Superior temporal gyrus (tissue), 1 donor: ENCODE measurements at regions not wholly inside any gene's neighbourhood (a gene's known extent, or its start where the extent isn't known, plus 50 kb on each side); places are given as distances from the start of the nearest gene placed in this dataset.

ENCODE experiments used
- DNase-seq: peaks from one replicate; pipeline ENCODE4 v3.0.0-alpha.2; 2016; ENCODE audit errors: extremely low spot score

DNA sequence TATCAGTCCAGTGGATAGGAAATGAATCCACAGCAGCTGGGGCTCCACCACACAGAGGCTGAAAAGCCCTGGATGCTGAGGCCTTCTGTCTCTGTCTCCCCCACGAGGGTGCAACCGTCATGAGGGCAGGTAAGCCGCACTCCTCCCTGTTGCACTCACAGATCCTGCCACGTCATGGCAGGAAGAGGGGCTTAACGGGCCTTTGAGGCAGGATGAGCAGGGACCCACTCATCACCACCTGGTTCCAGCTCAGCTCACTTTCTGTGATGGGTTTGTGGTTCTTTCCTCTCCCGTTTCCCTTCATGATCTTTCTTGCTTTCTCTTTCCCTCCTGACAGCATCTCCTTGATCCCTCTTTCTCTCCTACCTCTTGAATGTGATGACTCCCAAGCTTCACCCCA, 575.2 kb downstream of the CCDC171 start:
- DNase-seq: no peak

DNA sequence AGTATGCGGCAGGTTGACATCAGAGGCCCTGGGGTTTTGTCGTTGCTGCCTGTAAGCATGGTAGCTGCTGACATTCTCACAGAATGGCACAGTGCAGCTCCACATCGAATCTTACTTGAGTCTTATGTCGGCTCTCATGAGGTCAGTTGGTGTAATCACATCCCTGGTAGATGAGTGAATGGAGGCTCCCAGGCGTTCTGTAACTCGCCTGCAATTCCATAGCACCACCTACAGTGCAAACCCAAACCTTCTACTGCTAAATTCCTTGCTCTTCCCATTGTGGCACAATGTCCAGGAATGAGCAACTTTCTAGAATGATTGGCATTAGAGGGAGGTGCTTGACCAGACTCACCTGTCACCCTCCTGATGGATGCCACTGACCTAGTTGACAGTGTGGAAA, 578.4 kb downstream of the CCDC171 start:
- DNase-seq: no peak

DNA sequence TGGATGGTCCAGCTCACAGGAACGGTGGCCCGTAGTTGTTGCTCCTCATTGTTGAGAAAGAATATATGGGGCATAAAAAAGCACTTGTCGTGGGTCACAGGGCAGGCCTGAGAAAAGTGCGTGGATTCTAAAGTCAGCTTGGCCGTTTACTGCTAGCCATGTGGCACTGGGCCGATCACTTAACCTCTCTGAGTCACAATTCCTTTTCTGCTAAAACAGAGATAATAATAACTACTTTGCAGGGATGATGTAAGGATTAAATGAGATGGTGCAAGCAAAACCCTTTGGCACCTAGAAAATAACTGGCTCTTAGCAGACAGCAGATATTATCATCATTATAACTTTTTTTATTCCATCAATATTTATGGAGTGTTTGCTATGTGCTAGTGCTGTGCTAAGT, 579.7 kb downstream of the CCDC171 start:
- DNase-seq: no peak

DNA sequence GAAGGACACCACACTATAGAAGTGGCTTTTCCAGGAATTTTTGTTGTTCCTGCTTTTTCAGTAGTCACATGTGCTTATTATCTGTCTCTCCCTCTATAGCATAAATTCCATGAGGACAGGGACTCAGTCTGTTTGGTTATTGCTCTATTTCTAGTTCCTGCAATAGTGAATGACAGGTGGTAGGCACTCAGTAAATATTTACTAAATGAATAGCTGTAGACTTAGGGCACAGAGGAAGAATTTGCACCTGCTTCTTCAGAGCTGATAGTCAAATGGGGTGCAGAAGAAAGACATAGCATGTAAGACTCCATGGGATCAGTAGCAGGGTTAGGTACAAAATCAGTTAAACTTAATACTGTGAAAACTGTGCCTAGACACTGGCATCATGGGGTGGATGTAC, 580.2 kb downstream of the CCDC171 start:
- no peak for DNase-seq

DNA sequence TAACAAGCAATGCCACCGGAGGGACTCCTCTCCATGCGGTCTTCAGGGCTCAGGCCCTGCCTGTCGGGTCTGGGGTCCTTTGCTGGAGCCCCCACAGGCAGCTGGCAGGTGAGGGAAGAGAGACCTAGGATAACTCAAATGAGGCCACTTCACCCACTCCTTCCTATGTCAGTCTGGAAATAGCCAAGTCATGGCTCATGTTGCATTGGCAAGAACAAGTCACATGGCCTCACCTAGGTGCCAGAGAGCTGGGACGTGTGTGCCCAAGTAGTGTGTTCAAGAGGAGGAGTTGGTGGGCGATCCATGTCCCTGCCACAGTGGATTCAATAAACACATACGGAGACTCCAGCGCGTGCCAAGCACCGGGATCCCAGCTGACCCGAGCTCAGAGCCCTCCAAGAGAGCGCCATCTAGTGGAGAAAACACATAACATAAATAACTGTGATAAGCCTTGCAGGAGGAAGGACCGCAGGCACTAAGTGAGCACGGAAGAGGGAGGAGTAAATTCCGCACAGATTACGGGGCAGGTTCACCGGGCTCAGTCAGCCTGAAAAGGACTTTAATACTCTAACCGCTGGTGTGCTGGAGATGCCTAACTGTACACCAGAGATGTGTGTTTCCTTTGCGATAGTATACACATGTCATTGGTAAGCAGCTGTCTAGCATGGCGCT, 580.8 kb downstream of the CCDC171 start:
- peak; percentile 72 for DNase-seq

DNA sequence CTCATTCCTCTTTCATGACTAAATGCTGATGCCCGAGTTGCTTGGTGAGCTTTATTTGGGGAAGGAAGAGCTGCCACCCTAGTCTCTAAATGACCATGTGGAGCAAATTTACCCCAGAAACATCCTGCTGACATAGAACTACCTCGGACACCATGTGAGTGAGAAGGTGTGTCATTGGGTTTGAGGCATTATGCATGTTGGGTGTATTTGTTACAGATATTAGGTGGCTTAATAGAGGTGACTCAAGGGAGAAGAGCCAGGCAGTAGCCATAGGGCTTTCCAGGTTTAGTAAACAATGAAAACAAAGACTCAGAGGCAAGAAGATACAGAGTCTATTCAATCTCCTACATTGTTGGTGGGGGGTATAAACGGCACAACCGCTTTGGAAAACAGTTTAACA, 581.5 kb downstream of the CCDC171 start:
- no peak for DNase-seq

DNA sequence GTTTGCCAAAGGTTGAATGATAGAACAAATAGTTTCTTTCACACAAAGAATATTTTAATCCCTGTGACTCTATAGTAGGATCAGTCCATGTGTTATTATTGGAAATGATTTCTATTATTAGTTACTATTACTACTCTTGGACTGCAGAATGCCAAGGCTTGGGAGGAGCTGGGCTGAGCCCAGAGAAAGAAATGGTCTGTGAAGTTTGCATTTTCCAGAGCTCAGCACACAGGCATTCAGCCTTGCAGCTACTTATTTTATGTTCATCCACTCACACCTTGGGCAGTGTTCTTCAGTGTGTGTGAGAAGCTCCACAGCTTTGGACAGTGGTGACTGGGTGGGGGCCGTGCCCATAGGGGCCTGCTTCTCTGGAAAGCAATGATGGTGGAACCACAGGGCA, 583.1 kb downstream of the CCDC171 start:
- no peak for DNase-seq

DNA sequence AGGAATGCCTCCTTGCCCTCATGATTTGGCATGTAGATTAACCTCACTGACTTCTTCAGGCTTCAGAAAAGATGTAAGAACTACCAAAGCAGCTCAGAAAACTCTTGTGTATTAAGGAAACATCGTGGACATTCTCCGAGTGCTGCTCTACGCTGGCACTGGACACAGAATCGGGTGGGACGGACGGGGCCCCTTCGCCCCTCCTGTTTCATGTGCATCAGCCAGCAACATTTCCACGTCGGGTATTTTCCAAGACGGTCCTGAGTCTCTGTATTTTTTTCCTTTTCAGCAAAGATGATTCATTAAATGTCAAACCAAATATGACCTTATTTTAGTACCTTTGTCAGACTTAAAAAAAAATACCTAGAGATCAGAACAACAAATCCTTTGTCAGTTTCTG, 583.6 kb downstream of the CCDC171 start:
- DNase-seq: no peak

DNA sequence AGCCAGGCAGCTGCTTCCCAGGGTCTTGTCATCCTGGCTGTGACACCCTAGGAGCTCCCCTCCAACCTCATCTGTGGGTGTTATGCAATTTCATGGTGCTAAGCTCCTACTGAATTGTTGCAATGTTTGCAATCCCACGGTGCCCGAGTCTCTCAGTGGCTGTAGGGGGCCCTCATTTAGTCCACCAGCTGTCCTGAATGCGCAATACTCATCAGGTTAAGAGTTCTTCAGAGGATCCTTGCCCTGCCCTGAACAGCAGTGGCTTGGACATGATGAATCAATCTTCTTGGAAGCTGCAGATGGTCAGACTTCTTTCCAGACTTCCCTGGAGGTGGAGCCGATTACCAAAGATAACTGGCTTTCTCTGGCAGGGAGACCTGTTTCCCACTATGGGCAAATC, 584.1 kb downstream of the CCDC171 start:
- DNase-seq: no peak

DNA sequence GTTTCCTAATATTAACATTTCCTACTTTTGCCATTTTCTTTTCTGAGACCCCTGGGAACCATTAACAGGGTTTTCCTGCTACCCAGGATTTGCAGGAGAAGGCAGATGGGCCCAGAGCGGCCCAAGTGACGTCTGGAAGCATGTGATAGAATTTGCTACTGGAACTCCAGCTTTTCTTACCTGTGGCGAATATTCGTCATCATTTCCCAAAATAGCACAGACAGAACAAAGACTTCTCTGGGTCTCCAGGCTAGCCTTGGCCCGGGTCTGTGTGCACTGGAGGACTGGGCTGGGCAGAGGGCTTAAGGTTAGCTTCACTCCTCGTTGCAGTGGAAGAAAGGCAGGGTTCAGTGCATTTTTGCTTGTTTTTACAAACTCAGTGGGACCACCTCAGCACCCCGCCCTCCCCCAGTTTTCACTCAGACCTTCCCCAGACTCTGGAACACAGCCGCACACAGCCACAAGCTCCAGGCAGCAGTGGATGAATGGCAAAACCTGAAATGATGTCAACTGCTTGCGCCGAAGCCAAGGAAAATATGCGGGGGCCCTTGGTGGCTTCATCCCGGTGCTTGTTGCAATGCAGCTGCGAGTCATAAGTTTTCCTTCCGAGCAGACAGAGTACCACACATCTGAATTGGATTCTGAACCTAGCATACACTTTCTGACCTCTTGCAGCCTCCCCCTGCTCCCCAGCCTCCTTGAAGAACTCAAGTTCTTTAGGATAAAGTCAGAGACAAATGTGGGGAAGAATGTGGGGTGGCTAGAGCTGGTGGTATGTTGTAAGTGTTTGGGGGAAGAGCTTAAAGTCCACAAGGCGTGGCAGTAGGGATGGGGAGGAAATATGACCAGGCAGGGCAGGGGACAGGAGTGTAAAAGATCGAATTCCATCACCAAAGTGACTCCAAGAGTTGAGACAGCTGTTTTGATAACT, 586.0 kb downstream of the CCDC171 start:
- DNase-seq: no peak

DNA sequence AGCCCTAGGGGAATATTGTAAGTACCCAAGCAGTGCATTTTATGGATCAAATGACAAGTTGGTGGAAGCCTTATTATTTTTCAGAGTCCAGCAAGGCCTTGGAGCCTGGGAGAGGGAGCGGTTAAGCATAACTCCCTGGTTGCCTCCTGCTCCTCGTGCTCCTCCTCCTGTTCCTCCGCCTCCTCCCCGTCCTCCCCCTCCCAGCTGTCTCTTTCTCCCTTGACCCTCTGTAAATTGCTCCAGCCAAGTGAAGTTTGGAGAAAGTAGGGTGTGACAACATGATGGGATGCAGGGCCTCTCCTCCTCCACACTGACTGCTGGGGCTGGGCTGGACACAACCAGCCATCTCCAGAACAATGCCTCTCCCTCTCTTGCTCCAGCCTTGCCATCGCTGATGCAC, 586.9 kb downstream of the CCDC171 start:
- no peak for DNase-seq

DNA sequence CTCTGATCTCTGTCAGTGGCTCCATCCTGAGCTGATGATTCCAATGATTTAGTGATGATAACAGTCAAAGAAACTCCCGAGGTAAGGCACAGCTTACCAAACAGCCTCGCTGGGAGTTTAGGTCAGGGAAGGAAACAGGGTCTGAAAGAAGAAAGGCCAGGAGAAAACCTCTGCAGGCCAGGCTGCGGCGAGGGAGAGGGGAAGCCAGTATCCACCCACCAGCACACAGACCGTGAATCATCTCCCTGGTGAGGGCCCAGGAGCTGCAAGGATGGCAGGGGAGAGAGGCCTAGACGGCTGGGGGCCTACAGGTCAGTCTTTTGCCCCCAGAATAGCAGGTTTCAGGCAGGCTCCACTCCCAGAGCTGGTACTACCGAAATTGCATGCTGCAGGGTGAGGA, 590.5 kb downstream of the CCDC171 start:
- no peak for DNase-seq

DNA sequence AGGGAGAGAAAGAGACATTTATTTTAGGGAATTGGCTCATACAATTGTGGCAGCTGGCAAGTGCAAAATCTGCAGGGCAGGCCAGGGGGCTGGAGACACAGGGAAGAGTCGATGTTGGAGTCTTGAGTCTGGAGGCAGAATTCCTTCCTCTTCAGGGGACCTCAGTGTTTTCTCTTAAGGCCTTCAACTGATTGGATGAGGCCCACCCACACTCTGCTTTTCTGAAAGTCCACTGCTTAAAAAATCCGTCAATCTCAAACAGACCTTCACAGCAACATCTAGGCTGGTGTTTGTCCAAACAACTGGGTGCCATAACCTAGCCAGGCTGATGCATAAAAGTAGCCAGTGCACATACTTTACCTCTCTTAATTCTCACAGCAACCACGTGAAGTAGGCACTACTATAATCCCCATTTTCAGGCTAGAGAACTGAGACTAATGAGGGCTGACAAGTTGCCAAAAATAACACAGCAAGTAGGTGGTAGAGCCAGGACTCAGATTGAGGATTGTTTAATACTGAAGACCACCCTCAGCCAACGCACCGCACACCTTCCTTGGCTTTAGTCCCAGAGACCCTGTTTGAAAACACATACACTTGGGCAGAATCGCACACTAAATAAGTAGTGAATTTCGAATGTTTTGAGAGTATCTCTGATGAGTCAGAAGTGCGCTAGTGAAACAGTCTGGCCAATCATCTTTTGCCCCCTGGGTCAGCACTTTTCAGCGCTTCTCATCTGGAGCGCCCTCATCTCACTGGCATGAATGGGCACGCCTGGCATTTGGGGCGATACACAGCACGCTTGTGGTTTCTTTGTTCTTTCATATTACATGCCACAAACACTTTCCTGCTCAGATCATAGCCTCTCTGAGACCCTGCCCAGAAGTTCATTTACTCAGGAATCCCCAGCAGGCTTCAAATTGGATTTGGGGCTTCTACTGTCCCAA, 591.4 kb downstream of the CCDC171 start:
- DNase-seq: no peak

DNA sequence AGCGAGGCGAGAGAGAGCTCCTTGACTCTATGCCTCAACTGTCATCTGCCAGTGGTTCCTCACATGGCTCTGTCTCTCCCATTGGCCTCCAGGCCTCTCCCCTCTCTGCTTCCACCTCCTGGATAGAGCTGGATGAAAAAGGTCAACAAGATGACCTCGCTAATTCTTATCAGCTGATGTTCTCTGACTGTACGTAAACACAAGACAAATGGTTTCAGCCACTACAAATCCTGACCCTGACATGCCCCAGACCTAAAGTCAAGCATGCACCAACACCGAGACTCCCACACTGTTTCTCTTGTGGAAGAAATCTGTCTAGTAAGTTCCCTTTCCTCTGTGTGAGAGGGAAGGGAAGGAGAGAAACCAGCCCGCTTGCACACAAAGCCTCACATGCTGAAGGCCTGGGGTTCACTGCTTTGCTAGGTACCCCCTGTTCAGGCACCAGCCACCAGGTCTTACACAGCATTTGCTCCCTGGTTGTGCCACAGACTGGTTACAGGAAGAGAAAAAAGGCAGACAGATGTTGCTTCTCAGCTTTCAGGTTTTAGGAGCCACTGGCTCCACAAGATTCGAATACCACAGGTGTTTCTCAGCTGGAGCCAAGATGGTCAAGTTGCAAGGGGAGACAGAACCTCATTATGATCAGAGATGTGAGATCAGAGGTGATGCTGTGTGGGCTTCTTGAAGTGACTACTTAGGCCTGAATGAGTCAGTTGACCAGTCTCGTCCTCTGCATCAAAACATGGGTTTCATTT, 592.5 kb downstream of the CCDC171 start:
- no peak for DNase-seq

DNA sequence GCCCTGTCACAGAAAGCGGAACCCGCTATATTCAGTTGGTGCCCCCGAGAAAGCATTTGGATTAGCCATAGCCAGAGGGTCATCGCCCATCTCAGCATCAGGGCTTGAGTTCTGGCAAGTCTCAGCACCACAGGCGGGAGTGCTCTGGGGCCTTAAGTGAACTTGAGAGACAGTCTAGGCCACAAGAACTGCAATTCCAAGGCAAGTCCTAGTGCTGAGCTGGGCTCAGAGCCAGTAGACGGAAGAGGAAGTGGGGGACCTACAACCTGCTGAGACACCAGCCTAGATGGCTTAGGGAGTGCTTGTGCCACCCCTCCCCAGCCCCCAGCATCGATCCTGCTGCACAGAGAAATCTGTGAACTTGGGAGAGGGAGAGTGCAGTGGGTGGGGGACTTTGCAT, 594.9 kb downstream of the CCDC171 start:
- DNase-seq: no peak

DNA sequence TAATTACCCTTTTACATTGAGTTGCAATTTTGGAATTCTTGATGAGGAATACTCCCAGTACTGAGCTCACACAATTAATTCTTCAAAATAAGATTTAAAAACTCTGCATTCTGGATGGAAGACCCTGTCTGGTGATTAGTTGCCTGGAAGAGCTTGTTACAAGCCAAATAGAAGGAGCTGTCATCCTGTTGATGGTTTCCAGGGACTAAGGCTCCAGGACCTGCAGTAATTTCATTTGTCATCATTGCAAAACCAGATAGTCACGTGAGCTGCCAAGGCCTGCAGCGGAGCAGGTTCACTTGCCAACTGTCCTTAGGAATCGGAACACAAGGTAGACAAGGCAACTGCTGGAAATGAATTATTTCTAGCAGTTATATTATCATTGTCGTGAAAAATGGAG, 597.7 kb downstream of the CCDC171 start:
- DNase-seq: no peak

DNA sequence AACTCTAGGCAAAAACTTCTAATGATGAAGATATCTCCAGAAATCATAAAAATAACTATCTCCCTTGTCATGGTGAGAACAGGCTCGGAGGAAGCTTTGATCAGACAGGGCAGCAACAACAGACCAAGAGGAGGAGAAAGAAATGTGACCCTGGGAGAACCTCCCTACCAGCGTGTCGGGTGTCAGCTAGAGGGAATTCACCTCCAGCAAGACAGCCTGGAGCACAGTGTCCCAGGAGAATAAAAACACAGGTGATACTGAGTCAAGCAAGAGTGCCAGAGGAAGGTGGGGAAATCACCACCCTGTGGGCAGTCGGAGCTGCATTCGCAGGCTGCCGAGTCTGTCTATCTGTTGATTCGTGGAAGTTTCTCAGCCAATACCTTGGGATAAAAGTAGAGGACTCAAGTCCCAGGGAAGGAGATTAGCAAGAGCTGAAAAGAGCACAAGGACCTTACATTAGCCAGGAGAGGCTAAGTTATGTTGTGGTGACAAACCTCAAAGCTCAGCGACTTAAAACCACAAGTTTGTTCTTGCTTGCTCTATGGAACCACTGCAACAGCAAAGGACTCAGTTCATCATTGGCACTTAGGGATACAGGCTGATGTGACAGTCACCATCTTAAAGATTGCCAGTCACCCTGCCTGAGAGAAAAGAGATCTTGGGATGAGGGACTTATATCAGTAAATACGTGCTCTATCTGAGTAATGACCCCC, 598.3 kb downstream of the CCDC171 start:
- no peak for DNase-seq

DNA sequence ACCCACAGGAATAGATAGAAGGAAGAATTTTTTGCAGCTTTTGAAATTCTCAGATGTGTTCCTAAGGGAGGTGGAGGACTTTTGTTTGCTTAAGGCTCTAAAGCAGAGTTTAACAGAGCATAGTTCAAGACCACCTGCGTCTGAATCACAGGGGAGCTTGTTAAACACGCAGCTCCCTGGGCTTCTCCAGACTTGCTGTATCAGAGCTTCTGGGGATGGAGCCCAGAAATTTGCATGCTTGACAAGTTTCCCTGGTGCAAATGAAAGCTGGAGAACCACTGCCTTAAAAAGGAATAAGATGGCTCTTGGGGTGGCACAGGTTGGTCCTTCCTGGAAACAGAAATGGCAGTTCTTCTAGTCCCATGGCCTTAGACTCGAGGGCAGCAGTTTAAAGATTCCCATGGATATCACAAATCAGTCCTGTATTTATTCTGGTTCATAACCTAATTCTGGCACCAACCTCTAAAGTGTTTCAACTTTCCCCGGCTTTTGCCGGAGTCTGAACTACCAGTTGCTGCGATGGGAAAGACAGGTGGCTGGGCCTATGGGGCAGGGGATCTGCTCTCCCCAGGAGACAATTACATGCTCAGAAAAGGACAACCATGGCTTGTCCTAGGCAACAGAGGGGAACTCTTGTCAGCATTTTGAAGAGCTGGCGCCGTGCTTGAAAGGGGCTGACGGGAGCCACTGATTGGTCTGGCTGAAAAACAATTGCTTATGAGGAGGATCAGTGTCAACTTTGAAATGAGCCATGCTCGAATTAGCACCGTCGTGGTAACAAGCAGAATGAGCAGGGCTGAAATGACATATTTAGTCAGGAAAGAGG, 599.6 kb downstream of the CCDC171 start:
- DNase-seq: no peak

DNA sequence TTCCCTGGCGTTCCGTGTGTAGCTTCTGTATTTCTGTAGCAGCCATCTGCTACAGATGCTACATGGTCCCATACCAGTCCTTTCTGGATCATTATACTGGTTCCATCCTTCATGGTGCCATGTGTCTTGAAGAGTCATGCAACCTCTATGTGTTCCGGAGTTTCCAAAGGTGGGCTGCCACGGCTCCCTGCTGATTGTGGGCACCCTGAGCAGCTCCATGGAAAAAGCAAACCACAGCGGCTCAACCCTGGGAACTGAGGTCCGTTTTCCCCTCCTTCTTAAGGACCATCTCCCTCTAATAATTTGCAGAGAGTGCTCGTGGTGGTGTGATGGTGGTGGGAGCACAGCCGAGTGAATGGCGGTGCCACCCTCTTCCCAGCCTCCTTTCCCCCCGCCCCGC, 600.4 kb downstream of the CCDC171 start:
- DNase-seq: no peak

DNA sequence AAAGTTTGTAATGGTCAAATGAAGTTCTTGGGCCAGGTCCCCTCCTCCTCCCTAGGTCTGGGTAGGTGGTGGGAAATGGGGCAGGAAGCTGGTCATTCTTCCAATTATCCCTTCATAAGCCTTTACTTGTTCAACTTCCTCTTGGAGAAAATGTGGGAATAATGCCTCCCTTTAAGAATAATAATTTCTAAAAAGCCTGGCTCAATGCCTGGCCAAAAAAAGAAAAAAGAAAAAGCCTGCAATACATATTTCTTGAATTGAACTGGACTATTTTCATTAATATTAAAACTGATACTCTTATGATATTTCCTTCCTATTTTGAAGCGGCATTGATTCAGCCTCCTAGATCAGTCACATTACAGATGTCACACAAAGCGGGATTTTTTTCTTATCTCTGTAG, 600.9 kb downstream of the CCDC171 start:
- no peak for DNase-seq
